DOHH2 (cell line): ENCODE measurements at regions not wholly inside any gene's neighbourhood (a gene's known extent, or its start where the extent isn't known, plus 50 kb on each side); places are given as distances from the start of the nearest gene placed in this dataset.
"Not testable (repeated sequence)": the region's sequence is repeated elsewhere in the genome, so short reads cannot be mapped to it uniquely, and the experiment has no call there.

ENCODE experiments used
- H3F3A ChIP-seq: fragments of 200-600 bp; sonication (generic), shearing (Covaris generic); 2 replicates; pipeline ENCODE4 v1.6.0; 2016; ENCODE audit warnings: antibody characterized with exemption, mild to moderate bottlenecking; ENCODE audit not compliant: control insufficient read depth, insufficient read depth
- H3K27ac ChIP-seq: fragments of 200-600 bp; sonication (generic); 2 replicates; pipeline ENCODE4 v1.5.1; 2014; ENCODE audit warnings: low read depth, mild to moderate bottlenecking, low read length, moderate library complexity
- H3K27me3 ChIP-seq: fragments of 200-600 bp; sonication (generic); 2 replicates; pipeline ENCODE4 v1.6.1; 2014; ENCODE audit warnings: mild to moderate bottlenecking, low read length, mixed read lengths; ENCODE audit not compliant: control insufficient read depth
- H3K36me3 ChIP-seq: fragments of 200-600 bp; sonication (generic); 2 replicates; pipeline ENCODE4 v1.6.1; 2014; ENCODE audit warnings: mild to moderate bottlenecking, low read length, moderate library complexity, mixed read lengths; ENCODE audit not compliant: control insufficient read depth
- H3K4me1 ChIP-seq: fragments of 200-600 bp; sonication (generic); 2 replicates; pipeline ENCODE4 v1.6.1; 2014; ENCODE audit warnings: mild to moderate bottlenecking, low read length, mixed read lengths; ENCODE audit not compliant: control insufficient read depth
- H3K4me2 ChIP-seq: fragments of 200-600 bp; sonication (generic); 2 replicates; pipeline ENCODE4 v1.6.0; 2014; ENCODE audit warnings: mild to moderate bottlenecking, low read length, moderate library complexity
- H3K4me3 ChIP-seq: fragments of 200-600 bp; sonication (generic); 2 replicates; pipeline ENCODE4 v1.5.1; 2014; ENCODE audit warnings: mild to moderate bottlenecking, low read length, mixed read lengths
- H3K79me2 ChIP-seq: fragments of 200-600 bp; sonication (generic); 2 replicates; pipeline ENCODE4 v1.6.1; 2014; ENCODE audit warnings: mild to moderate bottlenecking, low read length, mixed read lengths; ENCODE audit not compliant: control insufficient read depth
- H3K9me2 ChIP-seq: fragments of 200-600 bp; sonication (generic); replicated peaks from 2 replicates; pipeline ENCODE4 v1.6.1; 2014; ENCODE audit warnings: mild to moderate bottlenecking, low read length, mixed read lengths; ENCODE audit not compliant: control insufficient read depth
- H3K9me3 ChIP-seq: fragments of 200-600 bp; sonication (generic); 2 replicates; pipeline ENCODE4 v1.6.1; 2014; ENCODE audit warnings: antibody characterized with exemption, low read length, mixed read lengths; ENCODE audit not compliant: control insufficient read depth, insufficient read depth
- H4K20me1 ChIP-seq: fragments of 200-600 bp; sonication (generic); 2 replicates; pipeline ENCODE4 v1.6.0; 2014; ENCODE audit warnings: low read depth, mild to moderate bottlenecking, antibody characterized with exemption, low read length, moderate library complexity; ENCODE audit not compliant: control insufficient read depth, insufficient read depth
- EZH2phosphoT487 ChIP-seq: fragments of 200-600 bp; sonication (generic); IDR thresholded peaks from 2 replicates; pipeline ENCODE4 v1.6.1; 2017; ENCODE audit warnings: borderline replicate concordance, mild to moderate bottlenecking, antibody characterized with exemption, low read length, moderate library complexity, mixed read lengths
- TF ChIP-seq, protein P1 (sequence below): fragments of 200-600 bp; sonication (generic); IDR thresholded peaks from one replicate; pipeline ENCODE4 v1.5.1; 2014; ENCODE audit warnings: antibody characterized with exemption, mild to moderate bottlenecking, low read depth, low read length; ENCODE audit not compliant: poor library complexity, severe bottlenecking

DNA sequence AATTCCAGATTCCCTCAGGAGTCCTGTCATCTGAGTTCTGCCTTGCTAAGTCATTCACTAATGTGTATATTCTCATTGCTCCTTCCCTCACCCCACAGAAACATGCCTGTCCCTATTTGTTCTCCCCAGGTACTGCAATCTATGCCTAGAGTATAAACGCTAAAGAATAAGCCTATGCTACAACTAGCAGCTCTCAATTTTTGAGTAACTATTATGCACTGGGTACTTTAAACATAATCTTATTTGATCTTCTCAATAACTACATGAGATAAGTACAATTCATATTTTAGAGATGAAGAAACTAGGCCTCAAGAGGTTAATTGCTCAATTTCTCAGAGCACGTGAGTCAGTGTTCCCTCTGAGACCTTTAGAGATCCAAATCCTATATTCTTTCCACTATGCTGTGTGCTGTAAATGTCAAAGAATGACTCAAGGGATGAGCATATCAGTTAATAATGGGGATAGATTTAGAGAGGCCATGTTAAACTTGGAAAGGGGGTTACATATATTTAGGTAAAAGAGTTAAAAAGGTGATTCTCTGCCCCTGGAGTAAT is 423.8 kb upstream of the ADGRB3 start:
- no peak for TF ChIP-seq EZH2phosphoT487
- TF ChIP-seq, protein P1, sequence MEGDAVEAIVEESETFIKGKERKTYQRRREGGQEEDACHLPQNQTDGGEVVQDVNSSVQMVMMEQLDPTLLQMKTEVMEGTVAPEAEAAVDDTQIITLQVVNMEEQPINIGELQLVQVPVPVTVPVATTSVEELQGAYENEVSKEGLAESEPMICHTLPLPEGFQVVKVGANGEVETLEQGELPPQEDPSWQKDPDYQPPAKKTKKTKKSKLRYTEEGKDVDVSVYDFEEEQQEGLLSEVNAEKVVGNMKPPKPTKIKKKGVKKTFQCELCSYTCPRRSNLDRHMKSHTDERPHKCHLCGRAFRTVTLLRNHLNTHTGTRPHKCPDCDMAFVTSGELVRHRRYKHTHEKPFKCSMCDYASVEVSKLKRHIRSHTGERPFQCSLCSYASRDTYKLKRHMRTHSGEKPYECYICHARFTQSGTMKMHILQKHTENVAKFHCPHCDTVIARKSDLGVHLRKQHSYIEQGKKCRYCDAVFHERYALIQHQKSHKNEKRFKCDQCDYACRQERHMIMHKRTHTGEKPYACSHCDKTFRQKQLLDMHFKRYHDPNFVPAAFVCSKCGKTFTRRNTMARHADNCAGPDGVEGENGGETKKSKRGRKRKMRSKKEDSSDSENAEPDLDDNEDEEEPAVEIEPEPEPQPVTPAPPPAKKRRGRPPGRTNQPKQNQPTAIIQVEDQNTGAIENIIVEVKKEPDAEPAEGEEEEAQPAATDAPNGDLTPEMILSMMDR: no peak
- no peaks in the 10 kb centered on the region for H3K4me1 ChIP-seq
- no peaks in the 10 kb centered on the region for H4K20me1 ChIP-seq
- no peak overlapping the region for H3K4me2 ChIP-seq
- H3K4me3 ChIP-seq: no peak overlapping the region
- H3K27ac ChIP-seq: no peak overlapping the region
- H3K36me3 ChIP-seq: no peaks in the 10 kb centered on the region
- no peaks in the 10 kb centered on the region for H3F3A ChIP-seq
- H3K9me3 ChIP-seq: no peaks in the 10 kb centered on the region
- no peaks in the 10 kb centered on the region for H3K79me2 ChIP-seq
- no peaks in the 10 kb centered on the region for H3K27me3 ChIP-seq
- H3K9me2 ChIP-seq: no peaks in the 10 kb centered on the region; the same call in 1 of the 2 replicates

DNA sequence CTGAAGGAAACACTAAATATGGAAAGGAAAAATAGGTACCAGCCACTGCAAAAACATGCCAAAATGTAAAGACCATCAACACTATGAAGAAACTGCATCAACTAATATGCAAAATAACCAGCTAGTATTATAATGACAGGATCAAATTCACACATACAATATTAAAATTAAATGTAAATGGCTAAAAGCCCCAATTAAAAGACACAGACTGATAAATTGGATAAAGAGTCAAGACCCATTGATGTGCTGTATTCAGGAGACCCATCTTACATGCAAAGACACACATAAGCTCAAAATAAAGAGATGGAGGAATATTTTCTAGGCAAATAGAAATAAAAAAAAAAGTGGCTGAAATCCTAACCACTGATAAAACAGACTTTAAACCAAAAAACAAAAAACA is 427.5 kb upstream of the ADGRB3 start:
- not testable (repeated sequence) for H3F3A ChIP-seq, H3K4me1 ChIP-seq, H3K36me3 ChIP-seq, H3K4me2 ChIP-seq, H3K9me2 ChIP-seq, H4K20me1 ChIP-seq, H3K27ac ChIP-seq, H3K27me3 ChIP-seq, H3K79me2 ChIP-seq, H3K9me3 ChIP-seq, H3K4me3 ChIP-seq

DNA sequence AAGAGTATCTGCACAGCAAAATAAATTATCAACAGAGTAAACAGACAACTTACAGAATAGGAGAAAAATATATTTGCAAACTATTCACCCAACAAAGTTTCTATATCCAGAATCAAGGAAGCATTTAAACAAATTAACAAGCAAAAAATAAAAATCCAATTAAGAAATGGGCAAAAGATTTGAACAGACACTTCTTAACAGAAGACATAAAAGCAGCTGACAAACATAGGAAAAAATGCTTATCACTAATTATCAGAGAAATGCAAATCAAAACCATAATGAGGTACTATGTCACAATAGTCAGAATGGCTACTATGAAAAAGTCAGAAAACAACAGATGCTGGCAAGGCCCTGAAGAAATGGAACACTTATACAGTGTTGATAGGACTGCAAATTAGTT is 434.2 kb upstream of the ADGRB3 start:
- peaks cover 3% of the 10 kb centered on the region; the same call in 1 of the 2 replicates for H3K4me1 ChIP-seq
- H3K27me3 ChIP-seq: no peaks in the 10 kb centered on the region
- no peaks in the 10 kb centered on the region for H3K79me2 ChIP-seq
- H3K27ac ChIP-seq: no peak overlapping the region
- H3F3A ChIP-seq: no peaks in the 10 kb centered on the region
- no peaks in the 10 kb centered on the region for H3K9me3 ChIP-seq
- TF ChIP-seq, protein P1: no peak
- no peak for TF ChIP-seq EZH2phosphoT487
- H4K20me1 ChIP-seq: no peaks in the 10 kb centered on the region
- no peak overlapping the region for H3K4me3 ChIP-seq
- no peaks in the 10 kb centered on the region for H3K9me2 ChIP-seq
- no peak overlapping the region for H3K4me2 ChIP-seq
- no peaks in the 10 kb centered on the region for H3K36me3 ChIP-seq

DNA sequence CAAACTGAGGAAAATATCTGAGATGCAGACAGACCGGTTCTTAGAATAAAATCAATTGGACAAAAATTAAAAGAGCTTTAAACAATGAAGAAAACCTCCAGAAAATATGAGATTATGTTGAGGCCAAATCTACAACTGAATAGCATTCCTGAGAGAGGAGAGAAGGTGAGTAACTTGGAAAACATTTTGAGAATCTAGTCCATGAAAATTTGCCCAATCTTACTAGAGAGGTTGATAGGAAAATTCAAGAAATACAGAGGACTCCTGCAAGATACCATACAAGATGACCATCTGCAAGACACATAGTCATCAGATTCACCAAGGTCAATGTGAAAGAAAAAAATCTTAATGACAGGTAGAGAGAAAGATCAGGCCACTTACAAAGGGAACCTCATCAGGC is 437.7 kb upstream of the ADGRB3 start:
- H3K27me3 ChIP-seq: no peaks in the 10 kb centered on the region
- peaks cover 3% of the 10 kb centered on the region; the same call in 1 of the 2 replicates for H3K4me1 ChIP-seq
- H3F3A ChIP-seq: no peaks in the 10 kb centered on the region
- H3K4me3 ChIP-seq: no peak overlapping the region
- no peaks in the 10 kb centered on the region for H3K9me3 ChIP-seq
- H3K4me2 ChIP-seq: no peak overlapping the region
- no peaks in the 10 kb centered on the region for H3K79me2 ChIP-seq
- TF ChIP-seq, protein P1: no peak
- TF ChIP-seq EZH2phosphoT487: no peak
- H3K27ac ChIP-seq: no peak overlapping the region
- H3K36me3 ChIP-seq: no peaks in the 10 kb centered on the region
- no peaks in the 10 kb centered on the region for H4K20me1 ChIP-seq
- no peaks in the 10 kb centered on the region for H3K9me2 ChIP-seq
